Coronary artery (tissue), 2 donors: ENCODE measurements at regions not wholly inside any gene's neighbourhood (a gene's known extent, or its start where the extent isn't known, plus 50 kb on each side); places are given as distances from the start of the nearest gene placed in this dataset.

ENCODE experiments used
- DNase-seq: peaks from one replicate; pipeline ENCODE4 v3.0.0-alpha.2; 2017; ENCODE audit warnings: low spot score
- H3K27ac ChIP-seq, 2 donors: fragments of 200-600 bp; sonication (generic); one replicate each; pipeline ENCODE4 v1.5.1; 2016 to 2019
- H3K4me3 ChIP-seq: fragments of 200-600 bp; sonication (generic); 2 replicates; pipeline ENCODE4 v1.5.1; 2016; ENCODE audit warnings: mild to moderate bottlenecking, moderate library complexity
- TF ChIP-seq, protein P1 (sequence below): fragments of 200-600 bp; sonication (generic); IDR thresholded peaks from one replicate; pipeline ENCODE4 v1.5.1; 2019; ENCODE audit warnings: antibody characterized with exemption

- TF ChIP-seq, protein P1, sequence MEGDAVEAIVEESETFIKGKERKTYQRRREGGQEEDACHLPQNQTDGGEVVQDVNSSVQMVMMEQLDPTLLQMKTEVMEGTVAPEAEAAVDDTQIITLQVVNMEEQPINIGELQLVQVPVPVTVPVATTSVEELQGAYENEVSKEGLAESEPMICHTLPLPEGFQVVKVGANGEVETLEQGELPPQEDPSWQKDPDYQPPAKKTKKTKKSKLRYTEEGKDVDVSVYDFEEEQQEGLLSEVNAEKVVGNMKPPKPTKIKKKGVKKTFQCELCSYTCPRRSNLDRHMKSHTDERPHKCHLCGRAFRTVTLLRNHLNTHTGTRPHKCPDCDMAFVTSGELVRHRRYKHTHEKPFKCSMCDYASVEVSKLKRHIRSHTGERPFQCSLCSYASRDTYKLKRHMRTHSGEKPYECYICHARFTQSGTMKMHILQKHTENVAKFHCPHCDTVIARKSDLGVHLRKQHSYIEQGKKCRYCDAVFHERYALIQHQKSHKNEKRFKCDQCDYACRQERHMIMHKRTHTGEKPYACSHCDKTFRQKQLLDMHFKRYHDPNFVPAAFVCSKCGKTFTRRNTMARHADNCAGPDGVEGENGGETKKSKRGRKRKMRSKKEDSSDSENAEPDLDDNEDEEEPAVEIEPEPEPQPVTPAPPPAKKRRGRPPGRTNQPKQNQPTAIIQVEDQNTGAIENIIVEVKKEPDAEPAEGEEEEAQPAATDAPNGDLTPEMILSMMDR, result no peak
- no peak for DNase-seq
Measured at GRCh38 chr12:24055747-24056146, 106.3 kb upstream of the SOX5 start.

GRCh38 chr12:24054416-24054815, 104.9 kb upstream of the SOX5 start:
- Histone ChIP-seq H3K27ac (no peak overlapping the region), H3K4me3 (no peak overlapping the region)
- DNase-seq, result no peak
- TF ChIP-seq, protein P1, result no peak

More at GRCh38 chr12:24055747-24056146, 106.3 kb upstream of the SOX5 start:
- no peak overlapping the region for H3K4me3 ChIP-seq
- no peak overlapping the region for H3K27ac ChIP-seq

GRCh38 chr12:24049728-24050127, 100.3 kb upstream of the SOX5 start:
- TF ChIP-seq, protein P1, result no peak
- Histone ChIP-seq H3K27ac (no peak overlapping the region), H3K4me3 (no peak overlapping the region)
- no peak for DNase-seq

- DNase-seq, result no peak
- TF ChIP-seq, protein P1, result no peak
- no peak overlapping the region for H3K27ac ChIP-seq
- H3K4me3 ChIP-seq, result no peak overlapping the region
Measured at GRCh38 chr12:24049101-24049500, 99.6 kb upstream of the SOX5 start.

DNA sequence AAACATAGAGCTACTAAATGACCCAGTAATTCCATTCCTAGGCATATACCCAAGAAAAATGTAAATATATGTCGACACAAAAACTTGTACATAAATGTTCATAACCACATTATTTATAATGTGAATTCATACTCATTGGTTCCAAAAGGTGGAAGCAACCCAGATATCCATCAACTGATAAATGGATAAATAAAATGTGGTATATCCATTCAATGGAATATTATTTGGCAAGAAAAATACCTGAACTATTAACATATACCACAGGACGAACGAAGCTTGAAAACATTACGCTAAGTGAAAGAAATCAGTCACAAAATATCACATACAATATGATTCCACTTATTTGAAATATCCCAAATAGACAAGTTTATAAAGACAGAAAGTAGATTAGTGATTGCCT, 99.0 kb upstream of the SOX5 start:
- no peak for DNase-seq
- TF ChIP-seq, protein P1, result no peak
- H3K4me3 ChIP-seq, result no peak overlapping the region

DNA sequence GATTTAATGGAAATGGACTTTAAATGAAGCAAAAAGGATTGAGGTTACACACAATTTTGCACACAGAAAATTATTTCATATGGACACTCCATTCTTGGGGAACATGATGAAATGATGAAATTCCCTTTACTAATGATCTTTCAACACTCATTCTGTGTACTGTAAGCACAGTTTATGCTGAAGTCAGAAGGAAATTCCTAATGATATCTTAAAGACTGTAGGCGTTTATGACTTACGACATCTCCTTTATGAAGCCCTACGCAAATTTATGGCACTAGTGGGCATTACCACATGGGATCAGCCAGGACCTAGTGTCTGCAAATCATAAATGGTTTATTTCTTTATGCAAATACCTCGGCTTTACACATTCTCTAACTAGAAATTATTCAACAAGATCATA, 97.9 kb upstream of the SOX5 start:
- H3K4me3 ChIP-seq, result no peak overlapping the region
- TF ChIP-seq, protein P1, result no peak
- H3K27ac ChIP-seq, result no peak overlapping the region
- no peak for DNase-seq

More for the DNA sequence above, 99.0 kb upstream of the SOX5 start:
- no peak overlapping the region for H3K27ac ChIP-seq

- TF ChIP-seq, protein P1, result no peak
- Histone ChIP-seq H3K27ac (no peak overlapping the region), H3K4me3 (no peak overlapping the region)
- no peak for DNase-seq
Measured at GRCh38 chr12:24045816-24046257, 96.4 kb upstream of the SOX5 start.
